GM12875 (cell line): ENCODE measurements at regions not wholly inside any gene's neighbourhood (a gene's known extent, or its start where the extent isn't known, plus 50 kb on each side); places are given as distances from the start of the nearest gene placed in this dataset.

Source experiments
- H3K4me3 ChIP-seq: one replicate; pipeline ENCODE4 v1.5.1; 2011; ENCODE audit warnings: low read depth, low read length, control low read depth
- TF ChIP-seq, protein P1 (sequence below): IDR thresholded peaks from 2 replicates; pipeline ENCODE4 v1.5.1; 2011; ENCODE audit warnings: low read depth, mild to moderate bottlenecking, control low read depth, inconsistent platforms, low read length, moderate library complexity, borderline replicate concordance; ENCODE audit not compliant: insufficient read depth

DNA sequence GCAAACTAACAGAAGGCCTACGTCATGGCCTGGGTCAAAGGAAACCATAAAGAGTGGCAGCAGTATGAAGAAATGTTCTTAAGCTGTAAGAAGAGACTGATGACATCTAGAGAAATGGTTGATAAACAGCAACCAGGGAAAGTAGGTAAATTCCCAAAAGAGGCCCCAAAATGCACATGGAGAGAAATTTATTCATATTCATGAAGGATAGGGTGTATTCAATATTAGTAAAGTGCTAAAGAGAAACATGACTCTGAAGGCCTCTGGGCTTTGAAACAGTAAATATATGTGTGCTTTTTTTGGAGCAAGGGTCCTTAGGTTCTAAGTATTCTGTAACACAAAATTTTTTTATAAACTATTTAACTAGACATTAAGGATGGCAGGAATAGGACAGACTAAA lies 149.7 kb upstream of the GRIA1 start:
- no peak overlapping the region for H3K4me3 ChIP-seq
- TF ChIP-seq, protein P1, sequence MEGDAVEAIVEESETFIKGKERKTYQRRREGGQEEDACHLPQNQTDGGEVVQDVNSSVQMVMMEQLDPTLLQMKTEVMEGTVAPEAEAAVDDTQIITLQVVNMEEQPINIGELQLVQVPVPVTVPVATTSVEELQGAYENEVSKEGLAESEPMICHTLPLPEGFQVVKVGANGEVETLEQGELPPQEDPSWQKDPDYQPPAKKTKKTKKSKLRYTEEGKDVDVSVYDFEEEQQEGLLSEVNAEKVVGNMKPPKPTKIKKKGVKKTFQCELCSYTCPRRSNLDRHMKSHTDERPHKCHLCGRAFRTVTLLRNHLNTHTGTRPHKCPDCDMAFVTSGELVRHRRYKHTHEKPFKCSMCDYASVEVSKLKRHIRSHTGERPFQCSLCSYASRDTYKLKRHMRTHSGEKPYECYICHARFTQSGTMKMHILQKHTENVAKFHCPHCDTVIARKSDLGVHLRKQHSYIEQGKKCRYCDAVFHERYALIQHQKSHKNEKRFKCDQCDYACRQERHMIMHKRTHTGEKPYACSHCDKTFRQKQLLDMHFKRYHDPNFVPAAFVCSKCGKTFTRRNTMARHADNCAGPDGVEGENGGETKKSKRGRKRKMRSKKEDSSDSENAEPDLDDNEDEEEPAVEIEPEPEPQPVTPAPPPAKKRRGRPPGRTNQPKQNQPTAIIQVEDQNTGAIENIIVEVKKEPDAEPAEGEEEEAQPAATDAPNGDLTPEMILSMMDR, result no peak

GRCh38 chr5:153342487-153342886 lies 148.0 kb upstream of the GRIA1 start:
- TF ChIP-seq, protein P1, result no peak
- H3K4me3 ChIP-seq, result no peak overlapping the region

- TF ChIP-seq, protein P1, result no peak
- no peak overlapping the region for H3K4me3 ChIP-seq
These were observed 142.9 kb upstream of the GRIA1 start for GRCh38 chr5:153347611-153348010.

- no peak overlapping the region for H3K4me3 ChIP-seq
- TF ChIP-seq, protein P1, result no peak
These were observed 140.1 kb upstream of the GRIA1 start for GRCh38 chr5:153350175-153350883.

GRCh38 chr5:153352685-153353219 lies 137.7 kb upstream of the GRIA1 start:
- TF ChIP-seq, protein P1, result no peak

DNA sequence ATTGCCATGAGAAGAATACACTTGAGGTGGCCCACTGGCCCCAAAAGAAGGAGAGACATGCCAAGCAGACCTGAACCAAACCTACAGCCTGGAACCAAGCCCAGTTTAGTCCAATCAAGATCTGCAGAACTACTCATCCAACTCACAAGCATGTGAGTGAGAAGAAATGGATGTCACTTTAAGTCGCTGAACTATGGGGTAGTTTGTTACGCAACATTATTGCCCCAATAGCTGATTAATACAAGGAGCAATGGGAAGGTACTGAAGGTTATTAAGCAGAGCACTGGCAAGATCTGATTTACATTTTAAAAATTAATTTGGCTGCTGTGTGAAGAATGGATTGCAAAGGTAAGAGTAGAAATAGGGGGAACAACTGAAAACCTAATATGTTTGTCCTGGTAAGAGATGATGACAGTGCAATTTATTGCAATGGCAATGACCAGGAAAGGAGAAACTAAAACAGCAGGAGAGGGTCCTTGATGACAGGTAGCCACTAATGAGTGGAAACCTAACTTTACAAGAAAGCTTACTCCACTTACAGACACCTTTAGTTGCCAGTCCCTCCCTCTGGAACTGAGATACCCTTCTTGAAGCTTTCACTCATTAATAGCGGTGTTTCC lies 132.9 kb upstream of the GRIA1 start:
- TF ChIP-seq, protein P1, result no peak
- H3K4me3 ChIP-seq, result no peak overlapping the region

More at GRCh38 chr5:153352685-153353219, 137.7 kb upstream of the GRIA1 start:
- no peak overlapping the region for H3K4me3 ChIP-seq

- no peak overlapping the region for H3K4me3 ChIP-seq
- TF ChIP-seq, protein P1, result no peak
These were observed 132.0 kb upstream of the GRIA1 start for GRCh38 chr5:153358315-153358976.
